Osteoblast (primary cell): ENCODE measurements at regions not wholly inside any gene's neighbourhood (a gene's known extent, or its start where the extent isn't known, plus 50 kb on each side); places are given as distances from the start of the nearest gene placed in this dataset.

Experiments used
- DNase-seq: peaks from one replicate; pipeline ENCODE4 v3.0.0; 2011; ENCODE audit warnings: low spot score, mixed read lengths; ENCODE audit not compliant: insufficient read length; ENCODE audit errors: missing footprints
- H2AFZ ChIP-seq: 2 replicates; pipeline ENCODE4 v1.6.0; 2011; ENCODE audit warnings: mild to moderate bottlenecking, low read length
- H3K27ac ChIP-seq: 2 replicates; pipeline ENCODE4 v1.5.1; 2011; ENCODE audit warnings: mild to moderate bottlenecking, low read depth, low read length, moderate library complexity
- H3K27me3 ChIP-seq: 2 replicates; pipeline ENCODE4 v1.6.0; 2012; ENCODE audit warnings: mild to moderate bottlenecking, control low read depth, inconsistent platforms, low read length, moderate library complexity; ENCODE audit not compliant: insufficient read depth
- H3K36me3 ChIP-seq: 2 replicates; pipeline ENCODE4 v1.5.1; 2011; ENCODE audit warnings: mild to moderate bottlenecking, low read length, control low read depth, moderate library complexity; ENCODE audit not compliant: insufficient read depth
- H3K4me1 ChIP-seq: 2 replicates; pipeline ENCODE4 v1.5.1; 2011; ENCODE audit warnings: mild to moderate bottlenecking, low read length, control low read depth, moderate library complexity; ENCODE audit not compliant: insufficient read depth
- H3K4me2 ChIP-seq: 2 replicates; pipeline ENCODE4 v1.6.0; 2011; ENCODE audit warnings: mild to moderate bottlenecking, low read length; ENCODE audit not compliant: insufficient read depth
- H3K4me3 ChIP-seq: fragments of 200-600 bp; sonication (generic); 3 replicates; pipeline ENCODE4 v1.5.1; 2012; ENCODE audit warnings: mild to moderate bottlenecking, low read length, inconsistent platforms; ENCODE audit not compliant: insufficient read depth
- H3K79me2 ChIP-seq: 2 replicates; pipeline ENCODE4 v1.6.0; 2012; ENCODE audit warnings: mild to moderate bottlenecking, low read length, control low read depth, inconsistent platforms; ENCODE audit not compliant: insufficient read depth
- H3K9me3 ChIP-seq: 2 replicates; pipeline ENCODE4 v1.5.1; 2011; ENCODE audit warnings: low read depth, low read length, control low read depth
- H4K20me1 ChIP-seq: 2 replicates; pipeline ENCODE4 v1.6.0; 2012; ENCODE audit warnings: mild to moderate bottlenecking, low read length, control low read depth; ENCODE audit not compliant: insufficient read depth
- CTCF ChIP-seq: IDR thresholded peaks from 2 replicates; pipeline ENCODE4 v1.5.1; 2011; ENCODE audit warnings: mild to moderate bottlenecking, low read depth, low read length, moderate library complexity; ENCODE audit errors: extremely low read depth

GRCh38 chr4:53813998-53814397 is 222.7 kb upstream of the LNX1 start:
- no peak overlapping the region for H3K27ac ChIP-seq
- no peak for TF ChIP-seq CTCF
- H4K20me1 ChIP-seq, result no peaks in the 10 kb centered on the region
- H3K9me3 ChIP-seq, result no peaks in the 10 kb centered on the region
- no peak overlapping the region for H3K4me3 ChIP-seq
- H3K79me2 ChIP-seq, result no peaks in the 10 kb centered on the region
- DNase-seq, result no peak
- no peaks in the 10 kb centered on the region for H3K27me3 ChIP-seq
- H3K36me3 ChIP-seq, result no peaks in the 10 kb centered on the region
- no peak overlapping the region for H2AFZ ChIP-seq
- no peaks in the 10 kb centered on the region for H3K4me1 ChIP-seq
- H3K4me2 ChIP-seq, result no peak overlapping the region

DNA sequence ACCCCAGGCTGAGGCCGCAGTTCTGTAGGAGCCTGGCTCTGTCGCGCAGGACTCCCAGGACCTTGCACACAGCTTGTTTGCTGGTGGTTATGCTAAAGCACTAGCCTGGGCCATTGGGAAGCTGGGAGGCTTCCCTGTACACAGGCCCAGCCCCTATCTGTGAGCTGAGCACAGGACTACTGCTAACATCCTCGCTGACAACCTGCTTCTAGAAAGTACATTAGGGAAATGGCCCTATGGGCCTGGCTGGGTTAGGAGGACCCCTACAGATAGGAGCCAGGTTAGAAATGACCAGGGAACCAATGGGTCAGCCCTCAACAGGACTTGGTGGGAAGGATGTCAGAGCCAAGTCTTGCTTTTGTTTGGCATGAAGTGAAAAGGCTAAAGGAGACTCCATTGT is 219.4 kb upstream of the LNX1 start:
- H3K4me3 ChIP-seq, result no peak overlapping the region
- no peaks in the 10 kb centered on the region for H4K20me1 ChIP-seq
- H3K79me2 ChIP-seq, result no peaks in the 10 kb centered on the region
- H3K27ac ChIP-seq, result no peak overlapping the region
- no peak for DNase-seq
- no peak overlapping the region for H2AFZ ChIP-seq
- TF ChIP-seq CTCF, result no peak
- H3K36me3 ChIP-seq, result no peaks in the 10 kb centered on the region
- no peak overlapping the region for H3K4me2 ChIP-seq
- H3K27me3 ChIP-seq, result no peaks in the 10 kb centered on the region
- no peaks in the 10 kb centered on the region for H3K9me3 ChIP-seq
- no peaks in the 10 kb centered on the region for H3K4me1 ChIP-seq

- no peak overlapping the region for H3K4me2 ChIP-seq
These were observed 218.5 kb upstream of the LNX1 start for GRCh38 chr4:53809816-53810215.

GRCh38 chr4:53805291-53805690 is 214.0 kb upstream of the LNX1 start:
- TF ChIP-seq CTCF, result no peak
- H3K36me3 ChIP-seq, result no peaks in the 10 kb centered on the region
- no peaks in the 10 kb centered on the region for H3K9me3 ChIP-seq
- H3K4me3 ChIP-seq, result no peak overlapping the region
- no peak overlapping the region for H2AFZ ChIP-seq
- no peak for DNase-seq
- H3K27ac ChIP-seq, result no peak overlapping the region
- H3K4me1 ChIP-seq, result no peaks in the 10 kb centered on the region
- H3K79me2 ChIP-seq, result no peaks in the 10 kb centered on the region
- H3K4me2 ChIP-seq, result no peak overlapping the region
- H4K20me1 ChIP-seq, result no peaks in the 10 kb centered on the region
- no peaks in the 10 kb centered on the region for H3K27me3 ChIP-seq

More at GRCh38 chr4:53809816-53810215, 218.5 kb upstream of the LNX1 start:
- H3K79me2 ChIP-seq, result no peaks in the 10 kb centered on the region
- H3K27me3 ChIP-seq, result no peaks in the 10 kb centered on the region
- TF ChIP-seq CTCF, result no peak
- no peaks in the 10 kb centered on the region for H3K36me3 ChIP-seq
- H3K9me3 ChIP-seq, result no peaks in the 10 kb centered on the region
- DNase-seq, result no peak
- H4K20me1 ChIP-seq, result no peaks in the 10 kb centered on the region
- H3K4me3 ChIP-seq, result no peak overlapping the region
- no peak overlapping the region for H2AFZ ChIP-seq
- no peaks in the 10 kb centered on the region for H3K4me1 ChIP-seq
- no peak overlapping the region for H3K27ac ChIP-seq
